ENCODE measurements at regions not wholly inside any gene's neighbourhood (a gene's known extent, or its start where the extent isn't known, plus 50 kb on each side); places are given as distances from the start of the nearest gene placed in this dataset.
"Not testable (repeated sequence)": the region's sequence is repeated elsewhere in the genome, so short reads cannot be mapped to it uniquely, and the experiment has no call there.

DNA sequence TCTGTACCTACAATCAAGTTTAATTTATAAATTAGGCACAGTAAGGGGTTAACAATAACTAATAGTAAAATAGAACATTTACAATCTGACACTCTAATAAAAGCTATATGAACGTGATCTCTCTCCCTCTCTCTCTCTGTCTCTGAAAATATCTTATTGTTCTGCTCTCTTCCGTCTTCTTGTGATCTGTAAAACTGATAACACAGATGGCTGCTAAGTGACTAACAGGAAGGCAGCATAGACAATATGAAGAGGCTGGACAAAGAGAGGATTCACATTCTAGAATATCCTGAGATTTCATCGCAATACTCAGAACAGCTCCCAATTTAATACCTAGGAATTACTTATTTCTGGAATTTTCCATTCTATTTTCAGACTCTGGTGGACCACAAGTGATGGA lies 827.2 kb downstream of the FLRT2 start:
- no peak for DNase-seq (ENCODE audit: extremely low read depth, insufficient read length)
- Histone ChIP-seq H3K36me3 (ENCODE audit: control insufficient read depth, insufficient read depth, low read length) (no peaks in the 10 kb centered on the region), H3K4me3 (replicated peaks; ENCODE audit: low read depth, low read length) (no peak overlapping the region), H3K27me3 (replicated peaks; ENCODE audit: control insufficient read depth, insufficient read depth, low read length) (no peaks in the 10 kb centered on the region)
- TF ChIP-seq, protein P1, sequence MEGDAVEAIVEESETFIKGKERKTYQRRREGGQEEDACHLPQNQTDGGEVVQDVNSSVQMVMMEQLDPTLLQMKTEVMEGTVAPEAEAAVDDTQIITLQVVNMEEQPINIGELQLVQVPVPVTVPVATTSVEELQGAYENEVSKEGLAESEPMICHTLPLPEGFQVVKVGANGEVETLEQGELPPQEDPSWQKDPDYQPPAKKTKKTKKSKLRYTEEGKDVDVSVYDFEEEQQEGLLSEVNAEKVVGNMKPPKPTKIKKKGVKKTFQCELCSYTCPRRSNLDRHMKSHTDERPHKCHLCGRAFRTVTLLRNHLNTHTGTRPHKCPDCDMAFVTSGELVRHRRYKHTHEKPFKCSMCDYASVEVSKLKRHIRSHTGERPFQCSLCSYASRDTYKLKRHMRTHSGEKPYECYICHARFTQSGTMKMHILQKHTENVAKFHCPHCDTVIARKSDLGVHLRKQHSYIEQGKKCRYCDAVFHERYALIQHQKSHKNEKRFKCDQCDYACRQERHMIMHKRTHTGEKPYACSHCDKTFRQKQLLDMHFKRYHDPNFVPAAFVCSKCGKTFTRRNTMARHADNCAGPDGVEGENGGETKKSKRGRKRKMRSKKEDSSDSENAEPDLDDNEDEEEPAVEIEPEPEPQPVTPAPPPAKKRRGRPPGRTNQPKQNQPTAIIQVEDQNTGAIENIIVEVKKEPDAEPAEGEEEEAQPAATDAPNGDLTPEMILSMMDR (IDR thresholded peaks at IDR 0.05; ENCODE audit: insufficient read depth, low read length, poor library complexity, severe bottlenecking): no peak

DNA sequence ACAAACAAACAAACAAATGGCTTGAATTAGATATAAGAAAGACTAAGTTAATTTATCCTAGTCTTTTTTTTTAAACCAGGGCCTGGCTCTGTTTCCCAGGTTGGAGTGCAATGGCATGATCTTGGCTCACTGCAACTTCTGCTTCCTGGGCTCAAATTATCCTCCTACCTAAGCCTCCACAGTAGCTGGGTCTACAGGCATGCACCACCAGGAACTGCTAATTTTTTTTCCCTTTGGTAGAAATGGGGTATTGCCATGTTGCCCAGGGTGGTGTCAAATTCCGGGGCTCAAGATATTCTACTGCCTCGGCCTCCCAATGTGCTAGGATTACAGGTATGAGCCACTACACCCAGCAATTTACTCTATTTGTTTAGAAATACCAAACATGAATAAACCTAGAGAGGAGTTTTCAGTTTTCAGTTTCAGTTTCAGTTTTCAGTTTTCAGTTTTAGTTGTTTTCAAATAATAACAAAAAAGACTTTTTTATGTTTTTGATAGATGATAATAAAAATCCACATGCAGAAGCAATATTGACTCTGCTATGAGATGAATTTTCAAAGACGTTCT lies 817.0 kb downstream of the FLRT2 start:
- DNase-seq (ENCODE audit: extremely low read depth, insufficient read length): no peak
- H3K4me3 ChIP-seq (replicated peaks; ENCODE audit: low read depth, low read length): no peak overlapping the region
- TF ChIP-seq, protein P1 (IDR thresholded peaks at IDR 0.05; ENCODE audit: insufficient read depth, low read length, poor library complexity, severe bottlenecking): no peak
- H3K36me3 ChIP-seq (ENCODE audit: control insufficient read depth, insufficient read depth, low read length): no peaks in the 10 kb centered on the region
- H3K27me3 ChIP-seq (replicated peaks; ENCODE audit: control insufficient read depth, insufficient read depth, low read length): no peaks in the 10 kb centered on the region

DNA sequence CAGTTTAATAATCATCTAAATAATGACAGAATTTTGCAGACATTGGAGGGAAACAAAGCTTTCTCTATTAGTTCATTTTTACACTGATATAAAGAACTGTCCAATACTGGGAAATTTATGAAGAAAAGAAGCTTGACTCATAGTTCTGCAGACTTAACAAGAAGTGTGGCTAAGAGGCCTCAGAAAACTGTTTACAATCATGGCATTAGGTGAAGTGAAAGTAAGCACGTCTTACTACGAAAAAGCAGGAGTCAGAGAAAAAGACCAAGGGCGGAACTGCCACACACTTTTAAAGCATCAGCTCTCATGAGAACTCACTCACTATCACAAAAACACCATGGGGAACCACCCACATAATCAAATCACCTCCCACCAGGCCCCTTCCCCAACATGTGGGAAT lies 804.4 kb downstream of the FLRT2 start:
- Histone ChIP-seq H3K36me3 (ENCODE audit: control insufficient read depth, insufficient read depth, low read length) (no peaks in the 10 kb centered on the region), H3K4me3 (replicated peaks; ENCODE audit: low read depth, low read length) (no peak overlapping the region), H3K27me3 (replicated peaks; ENCODE audit: control insufficient read depth, insufficient read depth, low read length) (no peaks in the 10 kb centered on the region)
- DNase-seq (ENCODE audit: extremely low read depth, insufficient read length): no peak
- TF ChIP-seq, protein P1 (IDR thresholded peaks at IDR 0.05; ENCODE audit: insufficient read depth, low read length, poor library complexity, severe bottlenecking): no peak

DNA sequence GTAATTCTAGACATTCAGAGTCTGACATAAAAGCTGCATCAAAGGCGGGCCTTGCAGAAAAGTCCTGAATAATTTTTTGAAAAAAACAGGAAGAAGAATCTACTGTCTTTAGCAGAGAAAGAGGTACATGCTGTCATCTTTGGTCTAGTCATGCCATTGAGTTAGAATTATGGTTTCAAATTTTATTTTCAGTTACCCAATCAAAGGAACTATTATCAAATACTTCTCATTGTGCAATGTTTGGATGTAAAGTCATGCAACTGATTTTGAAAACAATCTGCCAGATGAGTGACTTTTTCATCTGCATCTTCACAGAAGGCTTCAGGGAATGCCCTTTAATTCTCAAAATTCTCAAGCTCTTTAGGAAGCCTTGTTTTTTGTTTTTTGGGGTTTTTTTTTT lies 803.5 kb downstream of the FLRT2 start:
- H3K27me3 ChIP-seq (replicated peaks; ENCODE audit: control insufficient read depth, insufficient read depth, low read length): no peaks in the 10 kb centered on the region
- no peak for DNase-seq (ENCODE audit: extremely low read depth, insufficient read length)
- TF ChIP-seq, protein P1 (IDR thresholded peaks at IDR 0.05; ENCODE audit: insufficient read depth, low read length, poor library complexity, severe bottlenecking): no peak
- H3K36me3 ChIP-seq (ENCODE audit: control insufficient read depth, insufficient read depth, low read length): no peaks in the 10 kb centered on the region
- H3K4me3 ChIP-seq (replicated peaks; ENCODE audit: low read depth, low read length): no peak overlapping the region

DNA sequence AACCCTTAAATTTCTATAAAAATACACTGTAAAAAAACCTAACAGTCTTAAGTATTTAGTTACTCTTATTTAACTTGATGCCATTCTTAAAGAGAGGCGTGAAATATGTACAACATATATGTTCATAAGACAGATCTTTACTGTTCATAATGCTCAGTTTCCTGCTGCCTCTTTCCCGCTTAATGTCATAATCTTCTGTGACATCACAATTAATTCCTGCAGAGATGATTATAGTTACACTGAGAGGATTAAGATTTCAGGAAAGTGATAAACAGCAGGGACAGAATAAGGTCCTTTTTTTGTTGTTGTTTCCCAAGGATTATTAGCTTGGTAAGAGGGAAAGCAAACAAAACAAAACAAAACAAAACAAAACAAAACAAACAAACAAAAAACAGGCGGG lies 801.4 kb downstream of the FLRT2 start:
- TF ChIP-seq, protein P1 (IDR thresholded peaks at IDR 0.05; ENCODE audit: insufficient read depth, low read length, poor library complexity, severe bottlenecking): no peak
- Histone ChIP-seq H3K36me3 (ENCODE audit: control insufficient read depth, insufficient read depth, low read length) (no peaks in the 10 kb centered on the region), H3K4me3 (replicated peaks; ENCODE audit: low read depth, low read length) (no peak overlapping the region), H3K27me3 (replicated peaks; ENCODE audit: control insufficient read depth, insufficient read depth, low read length) (no peaks in the 10 kb centered on the region)
- DNase-seq (ENCODE audit: extremely low read depth, insufficient read length): no peak

DNA sequence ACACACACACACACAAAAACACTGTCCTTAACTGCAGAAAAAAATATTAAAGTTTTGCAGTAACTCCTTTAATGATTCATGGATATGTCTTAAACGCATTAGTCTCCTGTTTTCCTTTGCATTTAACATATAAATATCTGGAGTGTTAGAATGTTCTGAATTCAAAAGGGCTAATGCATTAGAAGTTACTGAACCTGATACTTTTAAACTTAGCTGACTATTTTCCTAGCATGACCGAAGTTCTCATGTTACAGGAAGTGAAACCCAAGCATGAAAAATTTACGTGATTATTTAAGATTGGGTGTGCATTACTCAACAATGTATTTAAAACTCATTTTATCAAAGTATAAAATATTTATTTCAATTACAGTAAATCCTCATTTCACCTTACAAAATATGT lies 791.2 kb downstream of the FLRT2 start:
- Histone ChIP-seq H3K36me3 (ENCODE audit: control insufficient read depth, insufficient read depth, low read length) (no peaks in the 10 kb centered on the region), H3K4me3 (replicated peaks; ENCODE audit: low read depth, low read length) (no peak overlapping the region), H3K27me3 (replicated peaks; ENCODE audit: control insufficient read depth, insufficient read depth, low read length) (no peaks in the 10 kb centered on the region)
- DNase-seq (ENCODE audit: extremely low read depth, insufficient read length): no peak
- TF ChIP-seq, protein P1 (IDR thresholded peaks at IDR 0.05; ENCODE audit: insufficient read depth, low read length, poor library complexity, severe bottlenecking): no peak

DNA sequence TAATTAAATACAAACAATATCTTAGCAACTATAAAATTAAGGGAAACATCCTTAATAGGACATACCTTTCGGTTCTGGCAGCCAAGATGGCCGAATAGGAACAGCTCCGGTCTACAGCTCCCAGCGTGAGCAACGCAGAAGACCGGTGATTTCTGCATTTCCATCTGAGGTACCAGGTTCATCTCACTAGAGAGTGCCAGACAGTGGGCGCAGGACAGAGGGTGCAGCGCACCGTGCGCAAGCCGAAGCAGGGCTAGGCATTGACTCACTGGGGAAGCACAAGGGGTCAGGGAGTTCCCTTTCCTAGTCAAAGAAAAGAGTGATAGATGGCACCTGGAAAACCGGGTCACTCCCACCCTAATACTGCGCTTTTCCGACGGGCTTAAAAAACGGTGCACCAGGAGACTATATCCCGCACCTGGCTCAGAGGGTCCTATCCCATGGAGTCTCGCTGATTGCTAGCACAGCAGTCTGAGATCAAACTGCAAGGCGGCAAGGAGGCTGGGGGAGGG lies 782.3 kb downstream of the FLRT2 start:
- H3K36me3 ChIP-seq (ENCODE audit: control insufficient read depth, insufficient read depth, low read length); DNase-seq (ENCODE audit: extremely low read depth, insufficient read length); H3K4me3 ChIP-seq (replicated peaks; ENCODE audit: low read depth, low read length); H3K27me3 ChIP-seq (replicated peaks; ENCODE audit: control insufficient read depth, insufficient read depth, low read length): not testable (repeated sequence)
